A549 (cell line): ENCODE measurements at regions not wholly inside any gene's neighbourhood (a gene's known extent, or its start where the extent isn't known, plus 50 kb on each side); places are given as distances from the start of the nearest gene placed in this dataset.

Experiments
- EP300 ChIP-seq, 2 experiments: fragments of >200 bp; sonication (Bioruptor Twin); formaldehyde crosslinking; IDR thresholded peaks; 2 replicates in 1 of 2; 3 replicates in 1 of 2; pipeline ENCODE4 v1.6.1; 2016 to 2017
- MAFK ChIP-seq: fragments of 450-650 bp; IDR thresholded peaks from 2 replicates; pipeline ENCODE4 v1.6.1; 2014; ENCODE audit not compliant: partially characterized antibody
- POLR2A ChIP-seq: IDR thresholded peaks from 2 replicates; pipeline ENCODE4 v1.6.1; 2012; ENCODE audit warnings: mild to moderate bottlenecking, low read length
- RAD21 ChIP-seq, 2 experiments: fragments of >200 bp in 1 of 2; sonication (Bioruptor Twin) in 1 of 2; formaldehyde crosslinking in 1 of 2; IDR thresholded peaks in 1 of 2; conservative IDR thresholded peaks in 1 of 2; 2 replicates in 1 of 2; 3 replicates in 1 of 2; pipeline ENCODE4 v1.6.1; 2012 to 2018; ENCODE audit warnings: inconsistent platforms in 1 of 2
- TF ChIP-seq, protein P1 (sequence below): fragments of >200 bp; sonication (Bioruptor Twin); formaldehyde crosslinking; IDR thresholded peaks from 3 replicates; pipeline ENCODE4 v1.5.1; 2016
- TF ChIP-seq, protein P2 (sequence below): fragments of 200-600 bp; sonication (generic); IDR thresholded peaks from 2 replicates; pipeline ENCODE4 v1.6.1; 2016; ENCODE audit warnings: antibody characterized with exemption, mild to moderate bottlenecking, moderate library complexity

DNA sequence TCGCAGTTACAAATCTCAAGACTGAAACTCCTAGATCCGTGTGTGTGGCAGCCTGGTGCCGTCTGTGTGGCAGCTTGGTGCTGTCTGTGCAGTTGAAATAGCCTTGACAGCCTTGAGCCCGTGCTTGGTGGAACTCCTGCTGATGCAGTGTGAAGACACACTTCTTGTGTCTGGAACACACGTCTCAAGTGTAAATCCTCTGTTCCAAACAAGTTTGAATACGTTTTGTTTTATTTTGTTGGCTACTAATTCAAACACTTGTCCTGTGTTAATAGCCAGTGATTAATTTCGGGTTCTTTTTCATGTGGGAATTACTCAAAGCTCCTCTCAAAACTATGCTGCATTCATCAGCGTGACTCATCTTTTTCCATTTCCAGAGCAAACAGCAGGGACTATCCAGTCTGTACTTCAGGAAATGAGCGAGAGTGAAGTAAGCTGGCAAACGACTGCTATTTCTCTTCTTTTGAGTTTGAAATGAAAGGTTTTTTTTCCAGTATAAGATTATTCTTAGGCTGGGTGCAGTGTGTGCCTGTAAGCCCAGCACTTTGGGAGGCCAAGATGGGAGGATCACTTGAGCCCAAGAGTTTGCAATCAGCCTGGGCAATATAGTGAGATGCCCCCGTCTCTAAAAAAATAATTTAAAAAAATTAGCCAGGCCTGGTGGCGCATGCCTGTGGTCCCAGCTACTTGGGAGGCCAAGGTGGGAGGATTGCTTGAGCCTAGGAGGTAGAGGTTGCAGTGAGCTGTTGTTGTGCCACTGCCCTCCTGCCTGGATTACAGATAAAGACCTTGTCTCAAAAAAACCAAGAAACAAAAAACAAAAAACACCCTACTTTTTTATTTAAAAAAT is 152.9 kb downstream of the SPP2 start:
- TF ChIP-seq POLR2A = no peak
- TF ChIP-seq, protein P1, sequence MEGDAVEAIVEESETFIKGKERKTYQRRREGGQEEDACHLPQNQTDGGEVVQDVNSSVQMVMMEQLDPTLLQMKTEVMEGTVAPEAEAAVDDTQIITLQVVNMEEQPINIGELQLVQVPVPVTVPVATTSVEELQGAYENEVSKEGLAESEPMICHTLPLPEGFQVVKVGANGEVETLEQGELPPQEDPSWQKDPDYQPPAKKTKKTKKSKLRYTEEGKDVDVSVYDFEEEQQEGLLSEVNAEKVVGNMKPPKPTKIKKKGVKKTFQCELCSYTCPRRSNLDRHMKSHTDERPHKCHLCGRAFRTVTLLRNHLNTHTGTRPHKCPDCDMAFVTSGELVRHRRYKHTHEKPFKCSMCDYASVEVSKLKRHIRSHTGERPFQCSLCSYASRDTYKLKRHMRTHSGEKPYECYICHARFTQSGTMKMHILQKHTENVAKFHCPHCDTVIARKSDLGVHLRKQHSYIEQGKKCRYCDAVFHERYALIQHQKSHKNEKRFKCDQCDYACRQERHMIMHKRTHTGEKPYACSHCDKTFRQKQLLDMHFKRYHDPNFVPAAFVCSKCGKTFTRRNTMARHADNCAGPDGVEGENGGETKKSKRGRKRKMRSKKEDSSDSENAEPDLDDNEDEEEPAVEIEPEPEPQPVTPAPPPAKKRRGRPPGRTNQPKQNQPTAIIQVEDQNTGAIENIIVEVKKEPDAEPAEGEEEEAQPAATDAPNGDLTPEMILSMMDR = no peak
- peak; percentile 92 for TF ChIP-seq MAFK
- peak; percentile 94 for TF ChIP-seq EP300 (IDR thresholded peaks at IDR 0.05)
- TF ChIP-seq, protein P2, sequence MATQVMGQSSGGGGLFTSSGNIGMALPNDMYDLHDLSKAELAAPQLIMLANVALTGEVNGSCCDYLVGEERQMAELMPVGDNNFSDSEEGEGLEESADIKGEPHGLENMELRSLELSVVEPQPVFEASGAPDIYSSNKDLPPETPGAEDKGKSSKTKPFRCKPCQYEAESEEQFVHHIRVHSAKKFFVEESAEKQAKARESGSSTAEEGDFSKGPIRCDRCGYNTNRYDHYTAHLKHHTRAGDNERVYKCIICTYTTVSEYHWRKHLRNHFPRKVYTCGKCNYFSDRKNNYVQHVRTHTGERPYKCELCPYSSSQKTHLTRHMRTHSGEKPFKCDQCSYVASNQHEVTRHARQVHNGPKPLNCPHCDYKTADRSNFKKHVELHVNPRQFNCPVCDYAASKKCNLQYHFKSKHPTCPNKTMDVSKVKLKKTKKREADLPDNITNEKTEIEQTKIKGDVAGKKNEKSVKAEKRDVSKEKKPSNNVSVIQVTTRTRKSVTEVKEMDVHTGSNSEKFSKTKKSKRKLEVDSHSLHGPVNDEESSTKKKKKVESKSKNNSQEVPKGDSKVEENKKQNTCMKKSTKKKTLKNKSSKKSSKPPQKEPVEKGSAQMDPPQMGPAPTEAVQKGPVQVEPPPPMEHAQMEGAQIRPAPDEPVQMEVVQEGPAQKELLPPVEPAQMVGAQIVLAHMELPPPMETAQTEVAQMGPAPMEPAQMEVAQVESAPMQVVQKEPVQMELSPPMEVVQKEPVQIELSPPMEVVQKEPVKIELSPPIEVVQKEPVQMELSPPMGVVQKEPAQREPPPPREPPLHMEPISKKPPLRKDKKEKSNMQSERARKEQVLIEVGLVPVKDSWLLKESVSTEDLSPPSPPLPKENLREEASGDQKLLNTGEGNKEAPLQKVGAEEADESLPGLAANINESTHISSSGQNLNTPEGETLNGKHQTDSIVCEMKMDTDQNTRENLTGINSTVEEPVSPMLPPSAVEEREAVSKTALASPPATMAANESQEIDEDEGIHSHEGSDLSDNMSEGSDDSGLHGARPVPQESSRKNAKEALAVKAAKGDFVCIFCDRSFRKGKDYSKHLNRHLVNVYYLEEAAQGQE = no peak
- TF ChIP-seq RAD21 (conservative IDR thresholded peaks at IDR 0.05 in 1 of 2, IDR thresholded peaks at IDR 0.05 in 1 of 2) = peak; percentile 49 to 63
